ENCODE measurements at regions not wholly inside any gene's neighbourhood (a gene's known extent, or its start where the extent isn't known, plus 50 kb on each side); places are given as distances from the start of the nearest gene placed in this dataset.
A peak's percentile ranks its signal among the peaks of the same experiment; 100 is the strongest.

DNA sequence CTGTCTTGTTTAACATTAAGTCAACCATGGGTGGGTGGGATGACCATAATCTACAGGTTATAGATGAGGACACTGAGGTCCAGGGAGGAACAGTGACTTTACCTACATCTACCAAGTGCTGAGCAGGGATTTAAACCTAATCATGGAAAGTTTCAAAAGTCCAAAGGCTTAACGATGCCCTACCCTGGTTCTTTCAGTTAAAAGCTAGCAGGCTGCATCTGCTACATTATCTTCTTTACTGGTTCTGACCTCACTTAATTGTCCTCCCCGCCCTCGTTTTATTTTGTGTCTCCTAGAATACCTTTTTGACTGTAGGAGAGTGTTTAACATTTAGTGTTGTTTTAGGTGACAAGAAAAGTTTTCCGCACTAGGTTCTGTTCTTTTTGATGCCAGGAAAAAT lies 735.2 kb downstream of the TLR4 start:
- Histone ChIP-seq H3K4me3 (ENCODE audit: low read length) (no peak overlapping the region), H3K4me1 (ENCODE audit: control insufficient read depth, insufficient read depth, low read length) (no peaks in the 10 kb centered on the region), H3K27ac (ENCODE audit: low read depth, low read length) (no peak overlapping the region), H3K9me3 (ENCODE audit: control insufficient read depth, low read length) (no peaks in the 10 kb centered on the region), H3K9ac (ENCODE audit: extremely low read depth, low read length, poor library complexity, severe bottlenecking) (no peak overlapping the region), H3K27me3 (ENCODE audit: control insufficient read depth, insufficient read depth, low read length, poor library complexity, severe bottlenecking) (peaks cover 32% of the 10 kb centered on the region), H3K36me3 (ENCODE audit: control insufficient read depth, insufficient read depth, low read length) (no peaks in the 10 kb centered on the region)
- TF ChIP-seq, protein P1, sequence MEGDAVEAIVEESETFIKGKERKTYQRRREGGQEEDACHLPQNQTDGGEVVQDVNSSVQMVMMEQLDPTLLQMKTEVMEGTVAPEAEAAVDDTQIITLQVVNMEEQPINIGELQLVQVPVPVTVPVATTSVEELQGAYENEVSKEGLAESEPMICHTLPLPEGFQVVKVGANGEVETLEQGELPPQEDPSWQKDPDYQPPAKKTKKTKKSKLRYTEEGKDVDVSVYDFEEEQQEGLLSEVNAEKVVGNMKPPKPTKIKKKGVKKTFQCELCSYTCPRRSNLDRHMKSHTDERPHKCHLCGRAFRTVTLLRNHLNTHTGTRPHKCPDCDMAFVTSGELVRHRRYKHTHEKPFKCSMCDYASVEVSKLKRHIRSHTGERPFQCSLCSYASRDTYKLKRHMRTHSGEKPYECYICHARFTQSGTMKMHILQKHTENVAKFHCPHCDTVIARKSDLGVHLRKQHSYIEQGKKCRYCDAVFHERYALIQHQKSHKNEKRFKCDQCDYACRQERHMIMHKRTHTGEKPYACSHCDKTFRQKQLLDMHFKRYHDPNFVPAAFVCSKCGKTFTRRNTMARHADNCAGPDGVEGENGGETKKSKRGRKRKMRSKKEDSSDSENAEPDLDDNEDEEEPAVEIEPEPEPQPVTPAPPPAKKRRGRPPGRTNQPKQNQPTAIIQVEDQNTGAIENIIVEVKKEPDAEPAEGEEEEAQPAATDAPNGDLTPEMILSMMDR (conservative IDR thresholded peaks at IDR 0.05): no peak
- H3K4me3 Mint-ChIP-seq: no peak overlapping the region
- peaks cover 7% of the 10 kb centered on the region for H3K27me3 Mint-ChIP-seq (ENCODE audit: insufficient read depth)
- no peak overlapping the region for H3K27ac Mint-ChIP-seq
- no peaks in the 10 kb centered on the region for H3K36me3 Mint-ChIP-seq (ENCODE audit: low read depth)
- no peak for DNase-seq
- H3K9me3 Mint-ChIP-seq: no peaks in the 10 kb centered on the region
- WGBS, 2 experiments (ENCODE audit: insufficient coverage in 1 of 2, insufficient read length in 1 of 2): 83 to 90% methylated on average over 1 to 3 of the region's 4 CpGs
- H3K4me1 Mint-ChIP-seq: peaks cover 16% of the 10 kb centered on the region

DNA sequence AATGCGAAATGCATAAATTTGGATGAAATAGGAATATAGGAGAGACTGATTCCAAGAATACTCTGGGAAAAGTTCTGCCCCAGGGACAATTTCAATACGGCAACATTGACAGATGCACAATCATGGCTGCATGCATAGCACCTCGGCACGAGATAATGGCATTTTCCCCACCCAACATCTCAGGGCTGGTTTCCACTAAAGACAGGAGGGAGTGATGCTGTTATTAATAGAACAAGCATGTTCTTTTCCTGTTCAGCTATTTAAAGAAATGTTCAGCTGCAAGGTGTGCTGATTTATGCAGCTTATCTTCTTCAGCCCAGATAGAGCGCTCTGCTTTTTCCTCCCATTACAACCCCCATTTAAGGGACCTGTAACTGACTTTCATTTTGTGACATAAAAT lies 740.2 kb downstream of the TLR4 start:
- DNase-seq: no peak
- TF ChIP-seq, protein P1 (conservative IDR thresholded peaks at IDR 0.05): no peak
- WGBS, 2 experiments (ENCODE audit: insufficient coverage in 1 of 2, insufficient read length in 1 of 2): 95 to 100% methylated on average over 1 to 5 of the region's 5 CpGs
- H3K4me3 Mint-ChIP-seq: no peak overlapping the region
- peaks cover 5% of the 10 kb centered on the region for H3K4me1 ChIP-seq (ENCODE audit: control insufficient read depth, insufficient read depth, low read length)
- H3K9me3 Mint-ChIP-seq: no peaks in the 10 kb centered on the region
- no peak overlapping the region for H3K4me3 ChIP-seq (ENCODE audit: low read length)
- H3K27me3 ChIP-seq (ENCODE audit: control insufficient read depth, insufficient read depth, low read length, poor library complexity, severe bottlenecking): peaks cover 76% of the 10 kb centered on the region
- H3K36me3 ChIP-seq (ENCODE audit: control insufficient read depth, insufficient read depth, low read length): no peaks in the 10 kb centered on the region
- no peak overlapping the region for H3K27ac Mint-ChIP-seq
- no peak overlapping the region for H3K27ac ChIP-seq (ENCODE audit: low read depth, low read length)
- peaks cover 35% of the 10 kb centered on the region for H3K27me3 Mint-ChIP-seq (ENCODE audit: insufficient read depth)
- no peaks in the 10 kb centered on the region for H3K36me3 Mint-ChIP-seq (ENCODE audit: low read depth)
- H3K9ac ChIP-seq (ENCODE audit: extremely low read depth, low read length, poor library complexity, severe bottlenecking): no peak overlapping the region
- no peaks in the 10 kb centered on the region for H3K9me3 ChIP-seq (ENCODE audit: control insufficient read depth, low read length)
- peaks cover 9% of the 10 kb centered on the region for H3K4me1 Mint-ChIP-seq

DNA sequence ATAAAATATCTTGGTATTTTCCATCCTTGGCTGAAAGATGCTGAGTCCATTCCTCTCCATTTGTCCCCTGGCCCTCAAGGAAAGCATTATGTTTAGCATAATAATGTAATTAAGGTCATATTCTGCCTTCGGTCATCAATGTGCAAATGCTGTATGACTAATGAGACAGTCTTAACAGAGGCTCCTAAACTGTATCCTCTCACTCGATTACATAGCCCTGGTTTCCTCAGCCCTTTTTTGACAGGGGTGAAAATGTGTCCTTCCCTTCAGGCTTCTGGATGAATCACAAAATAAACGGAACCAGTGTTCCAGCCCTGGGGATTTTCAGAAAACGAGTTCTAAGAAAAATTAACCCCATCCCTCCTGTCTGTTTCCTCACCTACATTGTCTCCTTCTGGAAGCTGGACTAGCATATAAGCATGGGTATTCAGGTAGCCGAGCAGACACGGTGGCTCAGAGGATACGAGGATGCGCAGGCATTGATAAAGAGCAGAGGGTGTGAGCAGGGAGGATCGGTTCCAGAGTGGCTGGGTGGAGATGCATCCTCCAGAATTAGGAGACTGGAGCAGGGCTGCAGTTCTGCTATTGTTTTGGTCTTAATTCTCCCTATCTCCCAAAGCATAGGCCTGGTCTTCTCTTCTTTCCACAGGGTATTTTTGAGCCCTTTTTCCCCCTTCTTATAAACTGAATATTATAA lies 742.9 kb downstream of the TLR4 start:
- Histone ChIP-seq H3K36me3 (ENCODE audit: control insufficient read depth, insufficient read depth, low read length) (no peaks in the 10 kb centered on the region), H3K27me3 (ENCODE audit: control insufficient read depth, insufficient read depth, low read length, poor library complexity, severe bottlenecking) (peaks cover 91% of the 10 kb centered on the region), H3K4me3 (ENCODE audit: low read length) (no peak overlapping the region), H3K9me3 (ENCODE audit: control insufficient read depth, low read length) (no peaks in the 10 kb centered on the region), H3K27ac (ENCODE audit: low read depth, low read length) (no peak overlapping the region), H3K4me1 (ENCODE audit: control insufficient read depth, insufficient read depth, low read length) (peaks cover 5% of the 10 kb centered on the region), H3K9ac (ENCODE audit: extremely low read depth, low read length, poor library complexity, severe bottlenecking) (no peak overlapping the region)
- no peak overlapping the region for H3K4me3 Mint-ChIP-seq
- 70 to 79% methylated on average over 4 to 9 of the region's 9 CpGs for WGBS, 2 experiments (ENCODE audit: insufficient coverage in 1 of 2, insufficient read length in 1 of 2)
- DNase-seq: peak; percentile 43
- H3K9me3 Mint-ChIP-seq: no peaks in the 10 kb centered on the region
- H3K36me3 Mint-ChIP-seq (ENCODE audit: low read depth): no peaks in the 10 kb centered on the region
- TF ChIP-seq, protein P1 (conservative IDR thresholded peaks at IDR 0.05): no peak
- H3K27ac Mint-ChIP-seq: no peak overlapping the region
- H3K4me1 Mint-ChIP-seq: peaks cover 15% of the 10 kb centered on the region
- peaks cover 47% of the 10 kb centered on the region for H3K27me3 Mint-ChIP-seq (ENCODE audit: insufficient read depth)

All from endodermal cell (in vitro differentiated cells).